ENCODE measurements at regions not wholly inside any gene's neighbourhood (a gene's known extent, or its start where the extent isn't known, plus 50 kb on each side); places are given as distances from the start of the nearest gene placed in this dataset.

GRCh38 chr13:104491916-104492315, 1425.7 kb upstream of the SLC10A2 start:
- no peak for DNase-seq
- no peaks in the 10 kb centered on the region for H3K4me1 ChIP-seq (ENCODE audit: control insufficient read depth in 3 of 3, insufficient read depth in 2 of 3, low read depth in 1 of 3, low read length in 2 of 3)
- 62 to 68% (median 66%) methylated on average over 5 of the region's 5 CpGs for WGBS, 3 donors
- H3K9me3 ChIP-seq (ENCODE audit: control insufficient read depth in 2 of 2, insufficient read depth in 1 of 2, low read depth in 1 of 2, low read length in 1 of 2): no peaks in the 10 kb centered on the region
- no peaks in the 10 kb centered on the region for H3K36me3 ChIP-seq (ENCODE audit: control insufficient read depth in 3 of 3, insufficient read depth in 2 of 3, low read depth in 1 of 3, low read length in 3 of 3)
- H3K27ac ChIP-seq (ENCODE audit: low read depth in 1 of 3, low read length in 2 of 3): no peak overlapping the region
- H3K27me3 ChIP-seq (ENCODE audit: control insufficient read depth in 3 of 3, insufficient read depth in 3 of 3, low read length in 3 of 3): no peaks in the 10 kb centered on the region
- no peak overlapping the region for H3K4me3 ChIP-seq (ENCODE audit: low read depth in 1 of 3, low read length in 3 of 3)
- FAIRE-seq: no peak

GRCh38 chr13:104487006-104487405, 1420.8 kb upstream of the SLC10A2 start:
- H3K36me3 ChIP-seq (ENCODE audit: control insufficient read depth in 3 of 3, insufficient read depth in 2 of 3, low read depth in 1 of 3, low read length in 3 of 3): no peaks in the 10 kb centered on the region

GRCh38 chr13:104485571-104485970, 1419.4 kb upstream of the SLC10A2 start:
- no peaks in the 10 kb centered on the region for H3K9me3 ChIP-seq (ENCODE audit: control insufficient read depth in 2 of 2, insufficient read depth in 1 of 2, low read depth in 1 of 2, low read length in 1 of 2)
- no peak overlapping the region for H3K4me3 ChIP-seq (ENCODE audit: low read depth in 1 of 3, low read length in 3 of 3)
- no peaks in the 10 kb centered on the region for H3K27me3 ChIP-seq (ENCODE audit: control insufficient read depth in 3 of 3, insufficient read depth in 3 of 3, low read length in 3 of 3)
- DNase-seq (no peak), FAIRE-seq (no peak)
- no peak overlapping the region for H3K27ac ChIP-seq (ENCODE audit: low read depth in 1 of 3, low read length in 2 of 3)
- no peaks in the 10 kb centered on the region for H3K4me1 ChIP-seq (ENCODE audit: control insufficient read depth in 3 of 3, insufficient read depth in 2 of 3, low read depth in 1 of 3, low read length in 2 of 3)
- WGBS, 3 donors: 0 to 8% (median 4%) methylated on average over 1 of the region's 1 CpG
- no peaks in the 10 kb centered on the region for H3K36me3 ChIP-seq (ENCODE audit: control insufficient read depth in 3 of 3, insufficient read depth in 2 of 3, low read depth in 1 of 3, low read length in 3 of 3)

More at GRCh38 chr13:104487006-104487405, 1420.8 kb upstream of the SLC10A2 start:
- DNase-seq (no peak), FAIRE-seq (no peak)
- Histone ChIP-seq H3K27ac (ENCODE audit: low read depth in 1 of 3, low read length in 2 of 3) (no peak overlapping the region), H3K9me3 (ENCODE audit: control insufficient read depth in 2 of 2, insufficient read depth in 1 of 2, low read depth in 1 of 2, low read length in 1 of 2) (no peaks in the 10 kb centered on the region), H3K27me3 (ENCODE audit: control insufficient read depth in 3 of 3, insufficient read depth in 3 of 3, low read length in 3 of 3) (no peaks in the 10 kb centered on the region), H3K4me1 (ENCODE audit: control insufficient read depth in 3 of 3, insufficient read depth in 2 of 3, low read depth in 1 of 3, low read length in 2 of 3) (no peaks in the 10 kb centered on the region), H3K4me3 (ENCODE audit: low read depth in 1 of 3, low read length in 3 of 3) (no peak overlapping the region)
- WGBS, 3 donors: 43 to 62% (median 50%) methylated on average over 1 of the region's 1 CpG

- Histone ChIP-seq H3K9me3 (ENCODE audit: control insufficient read depth in 2 of 2, insufficient read depth in 1 of 2, low read depth in 1 of 2, low read length in 1 of 2) (peaks cover 0 to 9% of the 10 kb centered on the region in 2 donors), H3K27ac (ENCODE audit: low read depth in 1 of 3, low read length in 2 of 3) (no peak overlapping the region), H3K36me3 (ENCODE audit: control insufficient read depth in 3 of 3, insufficient read depth in 2 of 3, low read depth in 1 of 3, low read length in 3 of 3) (no peaks in the 10 kb centered on the region), H3K4me1 (ENCODE audit: control insufficient read depth in 3 of 3, insufficient read depth in 2 of 3, low read depth in 1 of 3, low read length in 2 of 3) (no peaks in the 10 kb centered on the region), H3K4me3 (ENCODE audit: low read depth in 1 of 3, low read length in 3 of 3) (no peak overlapping the region), H3K27me3 (ENCODE audit: control insufficient read depth in 3 of 3, insufficient read depth in 3 of 3, low read length in 3 of 3) (no peaks in the 10 kb centered on the region)
- WGBS, 3 donors: 91 to 96% (median 92%) methylated on average over 10 of the region's 10 CpGs
- no peak for FAIRE-seq
- DNase-seq: no peak
These were observed 1417.4 kb upstream of the SLC10A2 start for GRCh38 chr13:104483631-104484030.

GRCh38 chr13:104477261-104477660, 1411.0 kb upstream of the SLC10A2 start:
- Histone ChIP-seq H3K4me1 (ENCODE audit: control insufficient read depth in 3 of 3, insufficient read depth in 2 of 3, low read depth in 1 of 3, low read length in 2 of 3) (no peaks in the 10 kb centered on the region), H3K27me3 (ENCODE audit: control insufficient read depth in 3 of 3, insufficient read depth in 3 of 3, low read length in 3 of 3) (no peaks in the 10 kb centered on the region), H3K9me3 (ENCODE audit: control insufficient read depth in 2 of 2, insufficient read depth in 1 of 2, low read depth in 1 of 2, low read length in 1 of 2) (peaks cover 0 to 9% of the 10 kb centered on the region in 2 donors), H3K27ac (ENCODE audit: low read depth in 1 of 3, low read length in 2 of 3) (no peak overlapping the region), H3K36me3 (ENCODE audit: control insufficient read depth in 3 of 3, insufficient read depth in 2 of 3, low read depth in 1 of 3, low read length in 3 of 3) (no peaks in the 10 kb centered on the region), H3K4me3 (ENCODE audit: low read depth in 1 of 3, low read length in 3 of 3) (no peak overlapping the region)
- DNase-seq (no peak), FAIRE-seq (no peak)
- 94 to 97% (median 94%) methylated on average over 2 of the region's 2 CpGs for WGBS, 3 donors

GRCh38 chr13:104473936-104474335, 1407.7 kb upstream of the SLC10A2 start:
- DNase-seq (no peak), FAIRE-seq (no peak)
- Histone ChIP-seq H3K27ac (ENCODE audit: low read depth in 1 of 3, low read length in 2 of 3) (no peak overlapping the region), H3K4me1 (ENCODE audit: control insufficient read depth in 3 of 3, insufficient read depth in 2 of 3, low read depth in 1 of 3, low read length in 2 of 3) (no peaks in the 10 kb centered on the region), H3K9me3 (ENCODE audit: control insufficient read depth in 2 of 2, insufficient read depth in 1 of 2, low read depth in 1 of 2, low read length in 1 of 2) (no peaks in the 10 kb centered on the region), H3K27me3 (ENCODE audit: control insufficient read depth in 3 of 3, insufficient read depth in 3 of 3, low read length in 3 of 3) (no peaks in the 10 kb centered on the region), H3K4me3 (ENCODE audit: low read depth in 1 of 3, low read length in 3 of 3) (no peak overlapping the region), H3K36me3 (ENCODE audit: control insufficient read depth in 3 of 3, insufficient read depth in 2 of 3, low read depth in 1 of 3, low read length in 3 of 3) (no peaks in the 10 kb centered on the region)

GRCh38 chr13:104466016-104466415, 1399.8 kb upstream of the SLC10A2 start:
- DNase-seq (no peak), FAIRE-seq (no peak)
- Histone ChIP-seq H3K27ac (ENCODE audit: low read depth in 1 of 3, low read length in 2 of 3) (no peak overlapping the region), H3K36me3 (ENCODE audit: control insufficient read depth in 3 of 3, insufficient read depth in 2 of 3, low read depth in 1 of 3, low read length in 3 of 3) (no peaks in the 10 kb centered on the region), H3K4me1 (ENCODE audit: control insufficient read depth in 3 of 3, insufficient read depth in 2 of 3, low read depth in 1 of 3, low read length in 2 of 3) (no peaks in the 10 kb centered on the region), H3K4me3 (ENCODE audit: low read depth in 1 of 3, low read length in 3 of 3) (no peak overlapping the region), H3K27me3 (ENCODE audit: control insufficient read depth in 3 of 3, insufficient read depth in 3 of 3, low read length in 3 of 3) (no peaks in the 10 kb centered on the region), H3K9me3 (ENCODE audit: control insufficient read depth in 2 of 2, insufficient read depth in 1 of 2, low read depth in 1 of 2, low read length in 1 of 2) (no peaks in the 10 kb centered on the region)

GRCh38 chr13:104461049-104461448, 1394.8 kb upstream of the SLC10A2 start:
- H3K27me3 ChIP-seq (ENCODE audit: control insufficient read depth in 3 of 3, insufficient read depth in 3 of 3, low read length in 3 of 3): no peaks in the 10 kb centered on the region
- H3K36me3 ChIP-seq (ENCODE audit: control insufficient read depth in 3 of 3, insufficient read depth in 2 of 3, low read depth in 1 of 3, low read length in 3 of 3): no peaks in the 10 kb centered on the region
- no peak overlapping the region for H3K4me3 ChIP-seq (ENCODE audit: low read depth in 1 of 3, low read length in 3 of 3)
- no peaks in the 10 kb centered on the region for H3K9me3 ChIP-seq (ENCODE audit: control insufficient read depth in 2 of 2, insufficient read depth in 1 of 2, low read depth in 1 of 2, low read length in 1 of 2)
- WGBS, 3 donors: 52 to 64% (median 62%) methylated on average over 4 of the region's 4 CpGs
- H3K27ac ChIP-seq (ENCODE audit: low read depth in 1 of 3, low read length in 2 of 3): no peak overlapping the region
- H3K4me1 ChIP-seq (ENCODE audit: control insufficient read depth in 3 of 3, insufficient read depth in 2 of 3, low read depth in 1 of 3, low read length in 2 of 3): no peaks in the 10 kb centered on the region
- FAIRE-seq: no peak
- DNase-seq: no peak

GRCh38 chr13:104460554-104460953, 1394.3 kb upstream of the SLC10A2 start:
- FAIRE-seq: no peak
- DNase-seq: no peak
- 69 to 82% (median 72%) methylated on average over 2 of the region's 2 CpGs for WGBS, 3 donors
- Histone ChIP-seq H3K36me3 (ENCODE audit: control insufficient read depth in 3 of 3, insufficient read depth in 2 of 3, low read depth in 1 of 3, low read length in 3 of 3) (no peaks in the 10 kb centered on the region), H3K9me3 (ENCODE audit: control insufficient read depth in 2 of 2, insufficient read depth in 1 of 2, low read depth in 1 of 2, low read length in 1 of 2) (peaks cover 0 to under 1% of the 10 kb centered on the region in 2 donors), H3K4me3 (ENCODE audit: low read depth in 1 of 3, low read length in 3 of 3) (no peak overlapping the region), H3K4me1 (ENCODE audit: control insufficient read depth in 3 of 3, insufficient read depth in 2 of 3, low read depth in 1 of 3, low read length in 2 of 3) (no peaks in the 10 kb centered on the region), H3K27ac (ENCODE audit: low read depth in 1 of 3, low read length in 2 of 3) (no peak overlapping the region), H3K27me3 (ENCODE audit: control insufficient read depth in 3 of 3, insufficient read depth in 3 of 3, low read length in 3 of 3) (no peaks in the 10 kb centered on the region)
